ENCODE measurements at regions not wholly inside any gene's neighbourhood (a gene's known extent, or its start where the extent isn't known, plus 50 kb on each side); places are given as distances from the start of the nearest gene placed in this dataset.

- TF ChIP-seq POLR2A (IDR thresholded peaks at IDR 0.05; ENCODE audit: low read length), result no peak
- no peak for TF ChIP-seq GATA1 (IDR thresholded peaks at IDR 0.05; ENCODE audit: low read depth, low read length)
- DNase-seq, result no peak
Observed at GRCh38 chr4:181536811-181537434, 706.3 kb upstream of the TENM3 start.

- DNase-seq, result no peak
- TF ChIP-seq POLR2A (IDR thresholded peaks at IDR 0.05; ENCODE audit: low read length) (no peak), GATA1 (IDR thresholded peaks at IDR 0.05; ENCODE audit: low read depth, low read length) (no peak)
Observed at GRCh38 chr4:181538431-181538830, 704.8 kb upstream of the TENM3 start.

GRCh38 chr4:181541396-181541795 lies 701.8 kb upstream of the TENM3 start:
- DNase-seq, result no peak
- TF ChIP-seq GATA1 (IDR thresholded peaks at IDR 0.05; ENCODE audit: low read depth, low read length) (no peak), POLR2A (IDR thresholded peaks at IDR 0.05; ENCODE audit: low read length) (no peak)

DNA sequence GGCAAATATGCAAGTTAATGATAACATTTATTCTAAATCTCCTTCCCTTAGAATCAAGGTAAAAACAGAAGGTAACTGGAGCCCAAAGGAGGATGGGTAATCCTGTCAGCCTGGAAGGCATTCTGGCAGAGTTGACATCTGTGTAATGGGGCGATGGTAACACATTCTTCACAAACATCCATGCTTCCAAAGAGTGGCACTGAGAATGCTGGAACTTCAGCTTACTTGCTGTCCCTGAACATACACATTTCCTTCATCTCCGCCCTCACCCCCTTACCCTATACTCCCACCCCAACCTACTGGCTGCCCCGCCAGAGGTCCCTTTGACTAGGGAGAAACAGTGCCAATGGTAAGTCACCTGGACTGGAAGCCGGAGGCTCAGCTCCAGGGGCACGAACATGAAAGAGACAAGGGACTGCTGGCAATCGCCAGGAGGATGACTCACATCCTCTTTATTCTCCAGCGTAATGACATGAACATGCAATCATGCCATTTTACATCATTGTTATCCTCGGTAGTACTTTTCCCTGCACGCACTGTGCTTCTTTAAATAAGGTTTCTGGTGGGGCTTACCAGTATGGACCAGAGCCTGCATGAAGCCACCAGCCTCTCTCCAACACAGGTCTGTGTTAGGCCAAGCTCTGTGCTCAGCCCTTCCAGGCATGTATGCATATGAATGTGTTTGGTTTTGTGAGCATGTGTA lies 694.2 kb upstream of the TENM3 start:
- TF ChIP-seq POLR2A (IDR thresholded peaks at IDR 0.05; ENCODE audit: low read length) (no peak), GATA1 (IDR thresholded peaks at IDR 0.05; ENCODE audit: low read depth, low read length) (no peak)
- no peak for DNase-seq

DNA sequence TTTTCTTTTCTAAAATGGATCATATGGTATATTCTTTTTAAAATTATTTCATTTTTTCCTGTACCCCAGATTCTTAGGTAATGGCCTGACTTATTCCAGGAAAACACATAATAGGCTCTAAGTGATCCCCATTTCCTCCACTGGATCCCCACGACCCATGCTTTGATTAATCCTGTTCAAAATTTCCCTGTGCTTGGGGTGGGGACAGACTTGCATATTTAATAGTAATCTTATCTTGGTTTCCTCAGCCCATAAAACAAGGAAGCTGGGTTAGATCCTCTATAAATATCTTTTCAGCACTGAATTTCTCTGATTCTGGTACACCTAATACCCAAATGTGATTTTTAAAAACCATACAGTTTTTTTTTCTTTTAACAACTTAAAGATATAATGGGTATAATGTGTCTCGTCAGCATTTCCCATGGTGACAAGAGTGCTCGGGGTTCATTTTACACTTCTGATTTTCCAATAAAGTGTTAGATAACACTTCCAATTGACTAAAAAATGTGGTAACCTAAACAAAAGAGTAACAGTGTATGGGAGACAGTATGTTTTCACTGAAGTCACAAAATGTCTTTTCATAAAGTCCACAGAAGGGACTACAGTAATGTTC lies 693.5 kb upstream of the TENM3 start:
- DNase-seq, result no peak
- TF ChIP-seq GATA1 (IDR thresholded peaks at IDR 0.05; ENCODE audit: low read depth, low read length) (no peak), POLR2A (IDR thresholded peaks at IDR 0.05; ENCODE audit: low read length) (no peak)

- DNase-seq, result no peak
- TF ChIP-seq GATA1 (IDR thresholded peaks at IDR 0.05; ENCODE audit: low read depth, low read length), result no peak
- TF ChIP-seq POLR2A (IDR thresholded peaks at IDR 0.05; ENCODE audit: low read length), result no peak
Observed at GRCh38 chr4:181550381-181550780, 692.8 kb upstream of the TENM3 start.

- no peak for DNase-seq
- TF ChIP-seq POLR2A (IDR thresholded peaks at IDR 0.05; ENCODE audit: low read length), result no peak
- no peak for TF ChIP-seq GATA1 (IDR thresholded peaks at IDR 0.05; ENCODE audit: low read depth, low read length)
Observed at GRCh38 chr4:181559637-181560036, 683.6 kb upstream of the TENM3 start.

DNA sequence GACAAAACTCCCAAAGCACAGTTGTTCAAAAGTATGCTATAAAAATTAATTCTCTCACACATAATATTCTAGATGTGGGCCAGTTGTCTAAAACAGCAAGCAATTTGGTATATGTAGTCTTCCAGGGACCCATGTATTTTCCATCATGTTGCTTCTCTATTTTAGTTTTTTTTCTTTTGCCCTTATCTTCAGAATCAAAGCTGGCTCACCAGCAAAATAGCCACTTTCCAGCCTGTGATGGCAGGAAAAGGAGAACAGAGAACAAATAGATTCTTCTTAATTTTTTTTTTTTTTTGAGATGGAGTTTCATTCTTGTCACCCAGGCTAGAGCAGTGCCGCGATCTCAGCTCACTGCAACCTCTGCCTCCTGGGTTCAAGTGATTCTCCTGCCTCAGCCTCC lies 680.8 kb upstream of the TENM3 start:
- TF ChIP-seq GATA1 (IDR thresholded peaks at IDR 0.05; ENCODE audit: low read depth, low read length), result no peak
- no peak for TF ChIP-seq POLR2A (IDR thresholded peaks at IDR 0.05; ENCODE audit: low read length)
- DNase-seq, result no peak

DNA sequence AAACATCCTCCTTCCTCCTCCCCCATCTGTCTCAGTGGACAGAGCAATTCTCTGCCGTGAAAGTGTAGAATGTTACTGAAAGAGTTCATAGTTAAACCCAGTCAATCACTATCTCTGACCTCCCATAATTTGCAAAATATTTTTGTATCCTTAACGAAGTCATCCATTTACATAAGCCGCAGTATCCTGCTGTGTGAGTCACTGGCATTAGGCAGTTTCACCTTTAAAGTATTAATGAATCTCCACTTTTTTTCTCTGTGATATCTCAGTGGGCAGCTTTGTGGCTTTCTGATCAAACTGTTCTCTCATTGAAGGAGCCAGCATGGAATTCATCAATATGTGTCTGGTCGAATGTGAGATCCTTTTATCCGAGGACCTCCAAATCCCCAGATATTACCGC lies 678.6 kb upstream of the TENM3 start:
- DNase-seq, result no peak
- TF ChIP-seq GATA1 (IDR thresholded peaks at IDR 0.05; ENCODE audit: low read depth, low read length) (no peak), POLR2A (IDR thresholded peaks at IDR 0.05; ENCODE audit: low read length) (no peak)

DNA sequence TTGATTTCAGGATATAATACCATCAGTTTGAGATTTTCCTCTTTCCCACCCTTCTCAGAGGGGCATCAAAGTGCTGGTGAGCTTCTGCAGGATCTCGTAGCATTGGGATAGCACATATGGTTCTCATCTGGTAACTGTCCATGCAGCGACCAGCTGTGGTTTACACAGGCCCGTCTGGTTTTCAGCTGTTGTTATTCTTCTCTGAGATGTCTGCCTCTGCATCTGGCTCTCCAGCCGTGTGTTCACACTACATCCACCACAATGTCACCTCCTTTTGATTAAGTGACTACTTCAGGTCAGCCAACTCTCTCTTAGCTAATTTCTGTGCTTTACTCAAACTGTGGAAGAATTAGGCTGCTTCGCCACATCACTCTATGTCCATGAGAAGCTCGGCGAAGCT lies 676.7 kb upstream of the TENM3 start:
- TF ChIP-seq GATA1 (IDR thresholded peaks at IDR 0.05; ENCODE audit: low read depth, low read length) (no peak), POLR2A (IDR thresholded peaks at IDR 0.05; ENCODE audit: low read length) (no peak)
- DNase-seq, result no peak

DNA sequence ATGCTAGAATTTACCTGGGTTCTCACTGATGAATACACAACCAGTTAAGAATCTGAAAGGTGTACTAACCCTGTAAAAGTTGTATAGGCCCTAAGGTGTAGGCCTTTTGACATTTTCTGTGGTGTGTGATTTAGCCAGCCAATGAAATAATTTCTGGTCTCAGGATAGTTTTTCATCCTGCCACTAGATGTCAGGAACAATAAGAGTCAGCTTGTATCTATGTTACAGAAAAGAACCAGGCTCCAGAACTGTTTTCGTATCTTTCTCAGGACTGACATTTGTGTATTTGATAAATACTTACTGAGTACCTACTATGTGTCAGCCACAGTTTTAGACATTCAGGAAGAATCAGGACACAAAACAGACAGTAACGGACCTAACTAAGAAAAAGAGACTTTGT lies 673.6 kb upstream of the TENM3 start:
- DNase-seq, result peak in 1 of 2 experiments; percentile 0
- TF ChIP-seq POLR2A (IDR thresholded peaks at IDR 0.05; ENCODE audit: low read length), result no peak
- no peak for TF ChIP-seq GATA1 (IDR thresholded peaks at IDR 0.05; ENCODE audit: low read depth, low read length)

- no peak for DNase-seq
- TF ChIP-seq GATA1 (IDR thresholded peaks at IDR 0.05; ENCODE audit: low read depth, low read length) (no peak), POLR2A (IDR thresholded peaks at IDR 0.05; ENCODE audit: low read length) (no peak)
Observed at GRCh38 chr4:181578911-181579310, 664.3 kb upstream of the TENM3 start.

DNA sequence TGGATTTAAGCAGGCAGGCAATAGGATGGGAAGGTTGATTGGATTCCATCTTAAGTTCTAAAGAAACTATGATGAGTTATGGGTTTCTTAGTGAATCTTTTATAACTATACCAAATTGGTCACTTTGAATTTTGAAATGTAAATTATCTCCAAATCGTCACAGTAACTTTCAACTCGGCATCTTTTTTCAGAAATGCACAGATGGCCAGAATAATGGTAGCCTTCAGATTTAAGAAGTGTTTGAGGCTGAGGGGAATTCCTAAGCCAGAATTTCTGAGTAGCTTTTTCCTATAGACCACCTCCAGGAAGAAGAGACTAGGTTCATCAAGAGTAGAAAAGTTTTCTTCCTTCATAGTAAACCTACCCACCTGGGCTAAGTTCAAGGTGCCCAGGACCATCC lies 663.7 kb upstream of the TENM3 start:
- DNase-seq, result no peak
- TF ChIP-seq GATA1 (IDR thresholded peaks at IDR 0.05; ENCODE audit: low read depth, low read length), result no peak
- TF ChIP-seq POLR2A (IDR thresholded peaks at IDR 0.05; ENCODE audit: low read length), result no peak

DNA sequence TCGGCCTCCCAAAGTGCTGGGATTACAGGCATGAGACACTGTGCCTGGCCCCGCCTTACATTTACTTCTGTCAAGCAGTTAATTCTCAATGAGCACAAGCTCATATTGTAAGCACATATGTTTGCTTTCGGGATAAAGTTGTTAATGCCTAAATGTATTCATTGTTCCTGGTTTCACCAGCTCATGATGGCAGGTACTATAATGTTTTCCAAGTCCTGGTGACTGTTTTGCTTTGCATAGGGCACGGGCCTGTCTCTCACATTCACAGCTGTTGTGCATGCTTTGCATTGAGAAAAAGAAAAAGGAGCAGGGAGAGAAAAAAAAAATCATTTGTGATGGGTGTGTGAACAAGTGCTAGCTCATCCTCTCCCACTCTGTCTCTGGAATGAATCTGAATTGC lies 661.2 kb upstream of the TENM3 start:
- DNase-seq, result no peak

GRCh38 chr4:181582595-181582994 lies 660.6 kb upstream of the TENM3 start:
- TF ChIP-seq POLR2A (IDR thresholded peaks at IDR 0.05; ENCODE audit: low read length), result no peak
- TF ChIP-seq GATA1 (IDR thresholded peaks at IDR 0.05; ENCODE audit: low read depth, low read length), result no peak
- peak; percentile 1 to 26 for DNase-seq

More for the DNA sequence above, 661.2 kb upstream of the TENM3 start:
- TF ChIP-seq POLR2A (IDR thresholded peaks at IDR 0.05; ENCODE audit: low read length), result no peak
- no peak for TF ChIP-seq GATA1 (IDR thresholded peaks at IDR 0.05; ENCODE audit: low read depth, low read length)

Measured in erythroblast (primary cell).